DMS53 treated with DMSO at 0.1 percent for 48 hours (cell line): ENCODE measurements at regions not wholly inside any gene's neighbourhood (a gene's known extent, or its start where the extent isn't known, plus 50 kb on each side); places are given as distances from the start of the nearest gene placed in this dataset.
"Not testable (repeated sequence)": the region's sequence is repeated elsewhere in the genome, so short reads cannot be mapped to it uniquely, and the experiment has no call there.

Source experiments
- DNase-seq: peaks from one replicate; lab custom pipeline; 2025; ENCODE audit not compliant: unreplicated experiment; lab: John Stamatoyannopoulos, UW

DNA sequence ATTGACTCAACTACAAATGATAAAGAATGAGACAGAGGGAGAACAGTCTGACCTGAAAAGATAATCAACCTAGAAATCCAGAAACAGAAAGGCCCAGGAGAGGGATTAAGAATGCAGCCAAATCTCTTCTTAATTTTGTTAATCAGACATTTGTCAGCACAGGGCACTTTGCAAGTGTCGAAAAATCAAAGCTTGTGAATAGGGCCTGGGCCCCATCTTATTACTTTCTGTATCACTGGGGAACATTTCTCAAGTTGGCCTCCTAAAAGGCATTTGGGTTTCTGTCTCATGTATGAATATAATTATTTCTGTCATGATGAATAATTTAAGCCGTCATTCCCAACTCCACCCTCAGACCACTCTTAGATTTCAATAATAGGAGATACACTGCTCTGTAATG is 308.4 kb upstream of the PRKCQ start:
- no peak for DNase-seq

DNA sequence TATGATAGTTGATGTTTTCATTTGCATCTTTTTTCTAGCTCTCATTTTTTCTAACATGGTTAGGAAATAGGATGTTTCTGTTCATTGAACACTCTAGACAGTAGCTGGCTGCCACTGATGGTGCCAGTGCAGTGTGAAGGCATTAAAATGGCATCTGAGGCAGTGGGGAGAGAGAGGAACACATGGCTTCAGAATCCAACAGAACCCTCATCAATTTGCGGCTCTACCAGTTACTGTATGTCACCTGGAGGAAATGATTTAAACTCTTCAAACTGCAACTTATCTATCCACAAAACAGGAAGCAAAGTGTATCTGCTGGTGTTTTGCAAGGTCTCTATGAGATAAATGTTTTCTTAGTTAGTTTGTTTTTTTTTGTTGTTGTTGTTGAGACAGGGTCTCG is 305.2 kb upstream of the PRKCQ start:
- no peak for DNase-seq

DNA sequence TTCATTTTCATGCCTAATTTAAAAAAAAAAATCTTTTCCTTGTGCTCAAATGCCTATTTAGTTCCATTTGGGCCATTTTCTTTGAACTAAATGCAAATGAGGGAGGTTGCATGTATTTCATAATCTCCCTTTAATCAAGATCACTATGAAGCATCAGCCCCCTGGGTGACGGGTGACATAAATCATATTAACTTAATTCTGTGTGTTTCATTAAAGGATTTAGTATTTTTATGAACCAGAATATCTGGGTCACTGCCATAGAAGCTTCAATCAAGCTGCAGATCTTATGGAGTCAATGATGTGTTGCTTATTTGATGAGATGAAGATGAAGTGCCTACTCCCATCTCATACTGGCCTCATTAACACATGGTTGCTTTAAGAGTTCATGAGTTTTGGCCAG is 301.9 kb upstream of the PRKCQ start:
- no peak for DNase-seq

DNA sequence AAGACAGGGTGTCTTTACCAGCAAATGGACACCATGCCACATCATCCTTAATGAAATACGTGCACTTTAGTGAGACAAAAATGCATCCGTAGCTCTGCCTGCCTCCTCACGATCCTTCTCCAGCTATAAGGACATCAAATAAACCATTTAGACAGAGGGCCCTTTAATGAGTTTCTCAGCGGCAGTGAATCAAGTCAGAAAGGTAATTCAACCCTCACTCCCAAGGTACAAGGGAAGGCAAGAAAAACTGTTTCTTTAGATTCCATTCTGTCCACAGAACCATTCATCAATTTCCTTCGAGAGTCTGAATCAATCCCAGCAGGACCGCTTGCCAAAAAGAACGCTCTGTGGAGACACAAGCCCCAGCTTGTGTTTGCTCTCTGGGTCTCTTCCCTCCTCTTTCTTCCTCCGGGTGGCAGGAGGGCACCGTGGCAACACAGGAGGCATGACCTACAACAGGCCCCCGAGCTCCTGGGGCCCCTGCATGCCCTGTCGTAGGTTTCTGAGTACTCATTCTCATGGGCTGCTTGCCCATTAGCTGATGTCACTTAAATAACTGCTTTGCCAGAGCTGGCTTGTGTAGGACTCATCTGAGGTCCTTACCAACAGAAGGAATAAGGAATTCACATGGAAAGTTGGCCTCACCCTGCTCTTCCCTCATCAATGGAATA is 297.8 kb upstream of the PRKCQ start:
- DNase-seq: no peak

DNA sequence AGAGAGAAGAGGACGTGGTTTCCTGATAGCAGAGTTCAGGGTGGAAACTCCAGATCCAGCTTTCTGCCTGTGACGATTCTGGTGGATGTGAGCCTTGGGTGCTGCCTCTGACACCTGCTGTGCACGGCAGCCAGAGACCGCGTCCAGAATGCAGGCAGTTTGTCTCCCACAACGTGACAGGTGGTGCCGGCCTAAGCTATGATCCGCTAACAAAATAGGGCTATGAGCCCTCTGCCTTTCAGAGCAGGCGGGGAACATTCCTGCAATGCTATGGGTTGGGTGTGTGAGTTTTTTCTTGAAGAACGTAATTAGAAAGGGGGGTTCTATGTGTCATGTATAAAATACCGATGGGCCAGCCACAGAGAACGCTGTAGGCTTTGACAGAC is 297.3 kb upstream of the PRKCQ start:
- no peak for DNase-seq

DNA sequence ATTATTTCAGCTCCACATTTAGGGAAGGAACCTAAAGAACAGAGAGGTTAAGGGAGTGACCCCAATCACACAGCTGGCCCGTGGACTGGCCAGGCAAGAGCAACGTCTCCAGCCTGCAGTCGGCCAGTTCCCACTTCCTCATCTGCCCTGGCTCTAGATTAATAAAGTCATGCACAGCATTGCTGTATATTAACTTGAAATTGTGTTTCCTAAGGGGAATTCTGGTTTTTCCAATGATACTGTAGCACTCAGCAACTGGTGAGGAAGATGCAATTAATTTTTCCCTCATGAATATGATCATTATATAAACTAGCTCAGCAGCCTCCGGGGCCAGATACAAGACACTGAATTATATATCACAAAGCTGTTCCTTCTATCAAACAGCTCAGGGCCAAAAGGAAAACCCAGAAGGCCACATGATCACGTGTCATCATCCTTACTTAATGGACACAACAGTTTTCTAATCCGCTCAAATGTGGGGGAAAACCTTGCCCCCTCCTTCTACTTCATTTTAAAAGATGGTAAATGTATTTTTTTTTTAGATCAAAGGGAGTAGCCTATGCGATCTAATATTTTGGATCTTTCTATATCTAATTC is 295.3 kb upstream of the PRKCQ start:
- no peak for DNase-seq

DNA sequence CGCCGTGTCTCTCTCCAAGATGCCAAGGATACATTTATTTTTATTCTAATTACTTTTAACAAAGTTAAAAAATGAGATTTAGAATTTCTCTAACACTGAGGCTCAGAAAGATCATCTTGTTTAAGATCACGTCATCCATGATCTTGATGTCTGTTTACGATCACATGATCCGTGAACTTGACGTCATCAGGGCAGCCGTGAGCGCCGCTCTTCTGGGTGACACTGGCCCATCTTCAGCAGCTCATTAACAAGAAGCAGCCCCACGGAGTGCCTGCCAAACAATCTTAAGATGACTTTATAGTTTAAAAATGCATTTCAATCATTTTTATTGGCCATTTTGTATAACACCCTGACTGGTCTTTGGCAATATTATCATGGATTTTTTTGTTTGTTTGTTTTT is 291.1 kb upstream of the PRKCQ start:
- DNase-seq: no peak

DNA sequence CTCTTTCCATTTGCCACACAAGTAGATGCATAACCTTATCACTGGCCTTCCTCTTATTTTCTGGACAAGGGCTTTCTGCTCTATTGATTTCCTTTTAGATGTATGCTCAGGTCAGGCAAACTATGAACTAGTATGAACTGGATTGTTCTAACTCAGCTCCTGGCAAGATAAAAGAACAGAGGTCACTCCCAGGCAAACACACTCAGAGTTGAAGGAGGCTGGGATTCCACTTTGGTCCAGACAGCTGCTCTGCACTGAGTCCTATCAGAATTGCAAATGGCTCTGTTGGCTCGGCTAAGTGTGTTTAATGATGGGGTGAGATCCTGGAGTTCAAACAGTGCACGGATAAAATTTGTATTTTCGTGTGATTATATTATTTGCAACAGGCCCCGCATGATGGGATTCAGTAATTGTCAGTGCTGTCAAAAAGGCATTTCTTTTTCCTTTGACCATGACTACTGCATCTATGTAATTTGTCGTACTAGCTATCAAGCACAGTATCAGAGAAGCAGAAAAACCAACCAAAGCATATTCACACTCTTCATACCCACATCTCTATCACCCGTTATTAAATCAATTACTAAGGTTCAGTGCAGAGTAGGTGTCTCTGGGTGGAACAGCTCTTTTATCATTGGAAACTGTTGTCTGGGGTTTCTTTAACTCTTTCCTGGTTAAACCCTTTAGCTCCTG is 288.1 kb upstream of the PRKCQ start:
- no peak for DNase-seq

DNA sequence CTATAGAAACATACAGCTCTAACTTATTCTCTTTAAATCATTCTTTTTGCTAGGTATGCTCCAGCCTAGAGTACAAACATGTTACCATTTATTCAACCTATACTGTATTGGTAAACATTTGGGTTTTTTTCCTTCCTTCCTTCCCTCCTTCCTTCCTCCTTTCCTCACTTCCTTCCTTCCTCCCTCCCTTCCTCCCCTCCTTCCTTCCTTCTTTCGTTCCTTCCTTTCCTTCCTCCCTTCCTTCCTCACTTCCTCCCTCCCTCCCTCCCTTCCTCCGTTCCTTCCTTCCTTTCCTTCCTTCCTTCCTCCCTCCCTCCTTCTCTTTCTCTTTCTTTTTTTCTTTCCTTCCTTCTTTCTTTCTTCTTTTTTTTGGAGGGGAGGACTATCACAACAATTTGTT is 286.7 kb upstream of the PRKCQ start:
- DNase-seq: no peak

DNA sequence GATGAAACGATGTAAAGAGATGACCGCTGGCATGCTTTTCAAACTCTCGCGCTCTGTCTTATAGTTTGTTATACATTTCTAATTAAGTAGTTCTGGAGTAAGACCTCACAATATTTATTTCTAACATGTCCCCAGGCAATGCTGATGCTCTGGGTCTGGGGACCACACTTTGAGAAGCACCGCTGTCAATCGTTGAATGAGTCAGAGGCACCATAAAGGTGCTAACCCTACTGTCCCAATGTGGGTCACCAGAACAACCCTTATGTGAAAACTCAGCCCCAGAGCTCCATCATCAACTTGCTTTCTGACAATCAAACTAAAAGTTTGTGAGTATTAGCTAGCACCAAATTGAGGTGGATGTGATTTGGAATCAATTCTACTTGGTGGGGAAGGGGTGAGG is 284.1 kb upstream of the PRKCQ start:
- DNase-seq: no peak

DNA sequence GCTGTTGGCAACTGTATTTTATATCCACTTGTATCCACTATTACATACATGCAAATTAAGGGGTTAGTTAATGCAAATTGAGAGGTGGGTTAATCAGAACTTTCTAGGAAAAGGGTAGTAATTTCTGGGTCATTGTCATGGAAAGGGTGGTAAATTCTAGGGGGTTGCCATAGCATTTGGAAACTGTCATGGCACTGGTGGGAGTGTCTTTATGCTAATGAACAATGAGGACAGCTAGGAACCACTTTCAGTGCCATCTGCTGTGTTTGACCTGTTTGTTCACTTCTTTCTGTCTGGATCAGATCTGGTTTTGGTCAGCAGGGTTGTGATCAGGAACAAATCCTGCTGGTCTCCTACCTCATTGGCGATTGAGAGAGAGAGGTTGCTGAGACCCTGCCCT is 283.3 kb upstream of the PRKCQ start:
- DNase-seq: no peak

DNA sequence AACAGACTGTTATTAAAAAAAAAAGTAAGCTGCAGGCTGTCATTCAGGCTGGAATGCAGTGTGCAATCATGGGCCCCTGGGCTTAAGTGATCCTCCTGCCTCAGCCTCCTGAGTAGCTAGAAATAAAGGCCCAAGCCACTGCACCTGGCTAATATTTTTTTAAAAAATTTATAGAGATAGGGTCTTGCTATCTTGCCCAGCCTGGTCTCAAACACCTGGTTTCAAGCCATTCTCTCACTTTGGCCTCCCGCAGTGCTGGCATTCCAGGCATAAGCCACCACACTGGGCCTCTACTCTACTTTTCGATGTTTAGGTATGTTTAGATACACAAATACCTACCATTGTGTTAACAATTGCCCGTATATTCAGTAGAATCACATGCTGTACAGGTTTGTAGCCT is 270.4 kb upstream of the PRKCQ start:
- no peak for DNase-seq

DNA sequence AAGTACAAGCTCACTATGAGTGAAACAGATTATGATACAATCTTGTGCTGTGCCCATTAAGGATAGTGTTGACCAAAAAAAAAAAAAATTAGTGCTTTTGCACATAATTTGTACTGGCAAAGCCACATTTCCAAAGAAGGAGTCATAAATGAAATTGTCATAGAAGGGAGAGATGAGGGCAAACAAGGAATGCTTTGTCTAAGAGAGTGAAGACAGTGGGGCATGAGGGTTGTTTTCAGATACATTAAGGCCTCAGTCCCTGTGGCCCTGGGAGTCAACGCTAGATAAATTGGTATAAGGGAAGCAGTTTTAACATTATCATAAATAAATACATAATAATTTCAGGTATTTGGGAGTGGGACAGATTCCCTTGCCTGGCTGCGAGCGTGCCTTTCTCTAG is 267.5 kb upstream of the PRKCQ start:
- DNase-seq: no peak

DNA sequence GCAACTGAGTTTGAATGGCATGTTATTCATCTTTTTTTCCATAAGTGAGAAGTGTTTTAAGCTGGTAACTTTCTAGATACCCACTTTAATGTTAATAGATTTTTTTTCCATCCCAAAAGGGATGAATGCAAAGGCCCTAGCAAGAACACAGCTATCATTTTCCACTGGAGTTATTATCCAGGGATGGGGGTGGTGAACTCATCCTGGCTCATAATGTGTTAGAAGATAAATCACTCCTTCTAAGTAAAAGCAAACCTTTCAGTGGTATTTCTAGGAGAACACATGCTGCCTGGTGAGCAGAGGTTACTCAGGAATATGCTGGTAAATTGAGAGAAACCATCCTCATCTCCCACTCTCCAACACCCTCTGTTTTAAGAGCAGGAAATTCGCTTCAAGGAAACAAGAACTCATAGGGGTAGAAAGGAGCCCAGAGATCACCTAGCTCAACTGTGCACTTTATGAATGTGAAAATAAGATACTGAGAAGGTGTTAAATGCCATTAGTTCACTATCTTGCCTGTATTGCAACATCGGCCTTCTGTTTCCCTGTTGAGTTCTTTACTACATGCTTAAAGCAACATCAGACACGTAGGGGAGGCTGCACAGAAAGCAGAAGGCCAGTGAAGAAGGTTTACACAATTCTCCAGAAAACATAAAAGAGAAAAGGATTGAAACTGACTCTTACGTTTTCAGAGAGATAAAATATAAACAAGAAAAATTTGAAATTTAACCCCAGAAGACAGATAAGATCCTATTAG is 264.0 kb upstream of the PRKCQ start:
- DNase-seq: no peak

DNA sequence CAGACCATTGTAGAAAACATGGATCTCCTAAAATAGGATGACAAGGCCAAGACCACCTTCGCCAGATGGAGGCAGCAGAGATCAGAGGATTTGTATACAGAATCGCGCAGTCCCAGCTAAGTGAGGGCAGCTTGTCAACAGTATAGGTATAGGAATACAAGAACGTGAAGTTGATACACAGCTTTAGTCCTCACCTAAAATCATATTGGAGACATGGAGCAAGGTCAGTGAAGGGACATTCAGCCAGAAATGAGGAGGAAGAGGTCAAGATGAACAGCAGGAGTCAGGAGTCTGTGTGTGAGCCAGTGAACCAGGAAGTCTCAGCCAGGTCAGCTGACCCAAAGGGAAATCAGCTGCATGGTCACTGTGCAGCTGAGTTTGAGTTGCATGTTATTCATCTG is 263.4 kb upstream of the PRKCQ start:
- no peak for DNase-seq

DNA sequence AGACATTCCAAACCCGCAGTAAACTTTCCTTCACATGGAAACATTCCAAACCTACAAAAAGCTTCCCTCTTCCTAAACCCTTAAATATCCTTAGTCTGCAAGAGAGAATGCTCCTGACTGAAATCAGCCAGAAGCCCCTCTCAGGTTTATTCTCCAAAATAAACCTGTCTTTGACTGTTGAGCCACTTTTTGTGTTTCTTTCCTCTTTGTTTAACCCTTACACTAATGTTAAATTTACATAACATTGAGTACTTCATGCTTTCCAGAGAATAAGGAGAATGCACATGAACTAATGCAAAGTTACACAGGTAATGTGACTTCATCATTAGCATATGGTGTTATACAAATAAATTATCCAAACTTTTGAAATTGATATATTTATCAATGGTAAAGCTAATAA is 262.6 kb upstream of the PRKCQ start:
- no peak for DNase-seq

DNA sequence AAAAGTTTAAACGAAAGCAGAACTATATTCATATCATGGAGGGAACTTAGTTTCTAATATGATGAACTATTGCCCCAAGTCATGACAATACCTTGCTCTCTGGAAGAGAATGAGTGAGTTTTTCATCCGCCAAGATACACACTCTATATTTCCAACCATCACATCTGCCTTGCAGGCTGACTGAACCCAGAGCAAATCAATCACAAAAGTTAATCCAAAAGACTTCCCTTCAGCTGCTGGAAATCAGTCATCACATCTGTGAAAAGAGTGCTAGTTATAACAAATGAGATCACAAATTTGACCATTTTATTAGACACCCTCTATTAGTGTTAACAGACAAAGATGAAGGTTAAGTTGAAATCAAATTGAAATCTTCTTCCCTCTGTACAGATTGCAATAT is 261.7 kb upstream of the PRKCQ start:
- no peak for DNase-seq

DNA sequence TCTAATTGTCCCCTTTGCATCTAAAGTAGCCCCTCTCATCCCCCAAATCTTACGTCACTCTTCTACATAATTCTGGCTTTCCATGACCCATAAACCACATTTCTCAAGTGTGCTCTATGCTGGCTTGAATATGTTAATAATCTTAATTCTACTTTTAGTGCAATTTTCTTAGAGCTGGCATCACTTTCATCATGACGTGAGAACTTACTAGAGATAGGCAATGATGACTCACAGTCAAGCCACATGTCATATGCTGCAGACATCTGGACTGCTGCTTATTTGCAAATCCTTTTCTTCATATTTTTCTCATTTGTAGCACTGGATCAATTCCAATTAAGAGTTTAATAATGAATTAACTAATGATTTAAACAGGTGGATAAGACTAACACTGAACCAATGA is 260.7 kb upstream of the PRKCQ start:
- DNase-seq: no peak

DNA sequence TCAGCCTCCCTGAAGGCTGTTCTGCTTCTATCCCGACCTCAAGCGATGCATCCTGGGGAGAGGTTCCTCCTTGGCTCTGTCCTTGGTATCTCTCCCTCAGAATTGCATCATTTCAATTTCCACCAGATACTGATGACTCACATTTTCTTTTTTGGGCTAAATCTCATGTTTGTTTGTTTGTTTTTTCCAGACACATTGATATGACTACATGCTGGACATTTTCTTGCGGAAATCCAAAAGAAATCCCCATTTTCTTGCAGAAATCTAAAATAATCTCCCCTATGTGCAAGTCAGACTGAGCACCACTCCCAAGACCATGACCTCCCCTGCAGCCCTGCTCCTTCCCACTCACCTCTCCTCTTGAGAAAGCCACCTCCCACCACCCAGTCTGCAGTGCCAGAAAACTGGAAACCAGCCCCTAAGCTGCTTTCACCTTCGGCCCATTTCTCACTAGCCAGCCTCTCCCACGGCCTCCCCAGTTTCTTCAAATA is 260.2 kb upstream of the PRKCQ start:
- no peak for DNase-seq

DNA sequence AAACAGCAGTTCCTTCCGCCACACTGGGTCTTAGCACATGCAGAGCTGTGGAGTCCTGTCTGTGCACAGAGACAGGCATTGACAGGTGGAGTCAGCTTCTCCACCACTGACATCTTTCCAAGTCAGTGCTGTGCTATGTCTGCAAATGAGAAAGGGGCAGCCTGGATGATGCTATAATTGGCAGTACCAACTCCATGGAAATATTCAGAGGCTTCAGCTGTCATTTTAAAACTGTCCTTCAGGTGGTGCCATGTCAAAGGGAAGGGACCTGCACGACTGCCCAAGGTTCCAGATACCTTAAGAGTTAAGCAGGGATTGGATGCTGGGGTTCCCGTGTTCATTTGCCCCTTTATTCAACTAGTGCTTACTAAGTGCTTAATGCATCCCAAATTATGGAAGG is 258.0 kb upstream of the PRKCQ start:
- DNase-seq: no peak

DNA sequence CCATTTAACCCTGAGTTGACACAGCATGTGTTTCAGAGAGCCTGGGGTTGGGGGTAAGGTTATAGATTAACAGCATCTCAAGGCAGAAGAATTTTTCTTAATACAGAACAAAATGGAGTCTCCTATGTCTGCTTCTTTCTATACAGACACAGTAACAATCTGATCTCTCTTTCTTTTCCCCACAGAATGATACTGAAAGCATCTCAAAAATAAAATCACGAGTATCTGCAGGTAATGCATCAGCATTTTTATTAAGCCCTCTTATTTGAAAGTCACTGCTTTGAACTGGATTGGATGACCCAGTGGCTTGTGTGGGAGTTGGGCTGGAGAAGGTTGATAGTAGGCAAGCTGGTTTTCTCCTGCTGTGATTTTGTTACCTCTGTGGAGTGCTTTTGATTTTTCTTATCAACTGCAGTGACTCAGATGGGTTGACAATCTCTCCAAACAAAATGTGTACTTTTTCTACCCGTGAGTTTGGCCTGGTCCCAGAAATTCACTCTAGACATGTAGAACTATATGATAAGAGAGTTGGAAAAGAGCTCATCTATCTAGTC is 253.5 kb upstream of the PRKCQ start:
- DNase-seq: no peak

DNA sequence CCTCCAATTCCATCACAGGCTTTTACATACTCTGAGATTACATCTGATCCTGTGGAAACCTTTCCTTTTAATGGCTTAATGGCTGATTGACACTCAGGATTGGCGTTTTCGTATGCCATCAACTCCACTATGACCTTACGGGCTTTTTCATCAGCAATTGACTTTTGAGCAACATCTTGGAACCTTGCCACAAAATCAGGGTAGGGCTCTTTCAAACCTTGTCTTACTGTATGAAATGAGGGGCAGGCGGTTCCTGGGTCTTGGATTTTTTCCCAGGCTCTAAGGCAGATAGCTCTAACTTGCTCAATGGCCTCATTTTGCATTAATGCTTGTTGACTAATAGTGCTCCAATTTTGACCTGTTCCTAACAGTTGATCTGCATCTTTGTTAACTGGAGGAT is 250.9 kb upstream of the PRKCQ start:
- DNase-seq: not testable (repeated sequence)
